T1000 (cell line): ENCODE measurements at regions not wholly inside any gene's neighbourhood (a gene's known extent, or its start where the extent isn't known, plus 50 kb on each side); places are given as distances from the start of the nearest gene placed in this dataset.
A peak's percentile ranks its signal among the peaks of the same experiment; 100 is the strongest.
"Not testable (repeated sequence)": the region's sequence is repeated elsewhere in the genome, so short reads cannot be mapped to it uniquely, and the experiment has no call there.

ENCODE experiments used
- DNase-seq: peaks from one replicate; lab custom pipeline; 2025; ENCODE audit warnings: mixed read lengths; lab: John Stamatoyannopoulos, UW

DNA sequence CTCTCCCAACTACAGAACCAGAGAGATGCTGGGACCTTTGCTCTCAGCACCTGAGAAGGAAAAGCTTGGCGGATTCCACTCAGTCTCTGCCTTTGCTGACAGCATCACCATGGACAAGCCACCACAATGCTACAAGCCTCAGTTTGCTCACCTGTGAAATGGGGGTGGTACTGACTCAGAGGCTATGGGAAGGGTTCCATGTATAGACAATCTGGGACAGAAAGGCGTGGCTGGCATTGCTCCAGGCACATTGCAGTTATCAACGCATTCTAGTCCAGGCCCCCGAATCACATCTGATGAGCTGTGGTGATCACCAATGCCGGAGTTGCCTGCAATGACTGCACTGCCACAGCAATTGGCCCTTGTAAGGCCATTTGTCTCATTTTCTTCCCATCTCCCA is 72.6 kb downstream of the ISX start:
- DNase-seq = no peak

GRCh38 chr22:35140879-35141745 is 75.2 kb downstream of the ISX start:
- DNase-seq = no peak

DNA sequence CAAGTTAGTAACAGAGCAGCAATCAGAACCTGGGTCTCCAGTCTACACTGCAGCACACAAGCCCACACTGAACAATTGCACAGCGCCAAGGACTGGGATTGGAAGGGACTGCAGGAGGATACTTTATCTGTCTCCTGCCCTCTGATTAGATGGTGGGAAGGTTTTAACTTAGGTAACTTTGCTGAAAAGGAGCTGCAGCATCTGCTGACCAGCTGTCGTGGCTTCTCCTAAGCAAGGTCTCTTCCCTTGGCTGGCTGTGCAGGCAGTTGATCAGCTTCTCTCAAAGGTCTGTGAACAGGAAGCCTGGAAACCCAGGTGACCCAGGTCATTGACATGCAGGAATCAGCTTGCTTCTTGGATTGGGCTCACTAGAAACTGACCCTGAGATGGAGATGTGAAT is 82.4 kb downstream of the ISX start:
- DNase-seq = no peak

DNA sequence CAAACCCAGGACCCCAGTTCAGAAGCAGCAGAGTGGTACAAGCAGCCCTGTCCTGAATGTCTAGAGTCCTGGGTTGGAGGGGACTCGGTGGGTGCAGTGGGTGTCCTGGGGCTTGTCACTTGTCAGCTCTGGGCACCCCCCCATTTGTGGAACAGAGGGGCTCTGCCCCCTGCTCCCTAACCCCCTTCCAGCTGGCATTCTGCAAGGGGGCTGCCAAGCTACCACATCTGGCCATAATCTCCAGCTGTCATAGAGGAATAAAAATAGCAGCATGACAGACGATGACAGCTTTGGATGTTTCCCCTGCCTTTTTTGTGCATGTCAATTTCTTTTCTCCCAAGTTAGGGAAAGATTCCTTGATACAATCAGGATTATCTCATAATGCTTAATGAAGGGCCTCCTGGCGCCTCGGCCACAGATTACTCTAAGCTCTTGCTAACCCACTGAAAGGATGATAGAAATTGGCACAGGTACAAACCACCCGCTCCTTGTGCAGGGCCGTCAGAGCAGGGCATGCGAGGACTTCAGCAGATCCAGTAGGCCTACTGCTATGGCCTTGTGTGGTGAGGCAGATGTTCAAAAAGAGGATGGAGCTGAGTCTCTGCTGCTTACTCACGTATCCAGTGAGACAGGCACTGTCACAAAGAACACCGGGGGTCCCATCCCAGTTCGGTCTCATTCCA is 83.0 kb downstream of the ISX start:
- no peak for DNase-seq

DNA sequence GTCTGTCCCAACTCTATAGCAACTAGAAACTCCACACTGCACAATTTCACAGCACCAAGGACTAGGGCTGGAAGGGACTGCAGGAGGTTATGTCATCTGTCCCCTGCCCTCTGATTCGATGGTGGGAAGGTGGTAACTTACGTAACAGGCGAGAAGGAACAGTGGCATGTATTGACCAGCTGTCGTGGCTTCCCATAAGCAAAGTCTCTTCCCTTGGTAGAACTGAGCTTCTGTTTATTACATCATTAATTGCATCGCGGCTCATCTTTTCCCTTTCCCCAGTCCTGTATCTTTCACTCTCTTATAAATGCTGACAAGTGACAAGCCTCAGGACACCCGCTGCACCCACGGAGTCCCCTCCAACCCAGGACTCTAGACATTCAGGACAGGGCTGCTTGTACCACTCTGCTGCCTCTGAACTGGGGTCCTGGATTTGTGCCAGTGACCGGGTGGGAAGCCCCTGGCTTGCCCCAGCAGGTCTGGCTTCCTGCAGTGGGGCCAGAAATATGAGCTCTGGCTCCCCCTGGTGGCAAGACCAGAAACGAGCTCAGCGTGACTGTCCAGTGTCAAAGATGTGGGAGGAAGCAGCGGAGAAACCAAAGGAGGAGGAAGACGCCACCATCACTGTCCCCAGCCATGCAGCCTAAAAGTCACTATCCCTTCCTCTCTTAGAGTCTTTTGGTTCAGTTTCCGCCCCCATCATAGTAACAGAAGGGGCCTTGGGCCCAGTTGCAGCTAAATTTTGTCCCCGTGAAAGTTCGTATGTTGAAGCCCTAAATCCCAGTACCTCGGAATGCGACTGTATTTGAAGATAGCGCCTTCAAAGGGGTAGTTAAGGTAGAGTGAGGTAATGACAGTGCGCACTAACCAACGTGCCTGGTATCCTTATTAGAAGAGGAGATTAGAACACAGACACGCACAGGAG is 84.5 kb downstream of the ISX start:
- DNase-seq = peak; percentile 10

- DNase-seq = no peak
These were observed 86.4 kb downstream of the ISX start for GRCh38 chr22:35152316-35152715.

- peak; percentile 9 for DNase-seq
These were observed 89.0 kb downstream of the ISX start for GRCh38 chr22:35154937-35155387.

DNA sequence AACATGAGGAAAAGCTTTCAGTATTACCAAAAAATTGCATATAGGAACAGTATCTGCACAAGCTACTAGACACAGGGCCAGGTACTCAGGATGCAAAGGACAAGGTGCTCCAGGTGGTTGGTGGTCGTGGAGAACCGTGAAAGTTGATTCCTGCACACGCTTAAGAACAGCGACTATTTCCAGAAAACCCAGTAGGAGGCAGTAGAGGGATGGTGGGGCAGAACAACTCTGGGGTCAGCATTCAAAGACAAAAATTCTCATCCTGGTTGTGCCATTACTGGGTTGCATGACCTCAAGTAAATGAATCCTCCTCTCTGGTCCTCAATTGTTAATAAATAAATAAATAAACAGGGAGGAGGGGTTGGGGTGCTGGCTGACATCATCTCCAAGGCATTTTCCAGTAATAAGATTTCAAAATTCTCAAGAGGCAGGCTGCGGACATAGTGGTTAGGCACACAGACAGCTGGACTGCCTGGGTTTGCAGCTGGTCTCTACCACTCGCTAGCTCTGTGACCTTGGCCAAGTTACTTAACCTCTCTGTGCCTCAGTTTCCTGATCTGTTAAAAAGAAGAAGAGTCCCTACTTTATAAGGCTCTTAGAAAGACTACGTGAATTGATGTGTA is 89.6 kb downstream of the ISX start:
- DNase-seq = no peak

DNA sequence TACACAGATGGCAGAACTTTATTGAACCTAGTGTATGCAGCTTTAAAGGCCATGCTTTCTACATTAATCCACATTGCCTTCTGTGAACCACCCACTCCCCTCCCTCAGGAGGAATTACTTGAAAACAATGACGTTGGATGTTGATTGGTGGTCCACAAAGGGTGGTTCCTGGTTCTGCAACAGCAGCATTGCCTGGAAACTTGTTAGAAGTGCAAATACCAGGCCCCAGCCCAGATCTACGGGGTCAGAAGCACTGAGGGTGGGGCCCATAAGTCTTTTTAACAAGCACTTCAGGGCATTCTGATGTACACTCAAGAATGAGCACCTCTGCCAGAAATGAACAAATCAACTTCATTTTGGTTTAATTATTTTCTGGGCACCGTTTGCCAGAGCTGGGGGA is 91.0 kb downstream of the ISX start:
- DNase-seq = no peak

- DNase-seq = no peak
These were observed 92.4 kb downstream of the ISX start for GRCh38 chr22:35158336-35158735.

GRCh38 chr22:35159343-35159742 is 93.4 kb downstream of the ISX start:
- DNase-seq = no peak

DNA sequence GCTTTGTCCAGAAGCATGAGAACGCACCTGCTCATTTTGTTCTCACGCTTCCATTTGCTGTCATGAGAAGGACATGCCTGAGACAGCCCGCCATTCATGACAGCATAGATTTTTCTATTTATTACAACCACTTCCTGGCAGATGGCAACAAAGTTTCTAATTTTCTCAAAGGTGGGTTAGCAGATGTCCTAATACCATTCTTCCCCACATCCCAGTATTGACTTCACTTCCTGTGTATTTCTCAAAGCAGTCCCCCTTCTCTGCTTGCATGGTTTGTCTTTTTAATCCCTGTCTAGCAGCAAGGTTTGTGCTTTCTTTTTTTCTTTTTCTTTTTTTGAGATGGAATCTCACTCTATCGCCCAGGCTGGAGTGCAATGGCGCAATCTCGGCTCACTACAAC is 94.3 kb downstream of the ISX start:
- no peak for DNase-seq

DNA sequence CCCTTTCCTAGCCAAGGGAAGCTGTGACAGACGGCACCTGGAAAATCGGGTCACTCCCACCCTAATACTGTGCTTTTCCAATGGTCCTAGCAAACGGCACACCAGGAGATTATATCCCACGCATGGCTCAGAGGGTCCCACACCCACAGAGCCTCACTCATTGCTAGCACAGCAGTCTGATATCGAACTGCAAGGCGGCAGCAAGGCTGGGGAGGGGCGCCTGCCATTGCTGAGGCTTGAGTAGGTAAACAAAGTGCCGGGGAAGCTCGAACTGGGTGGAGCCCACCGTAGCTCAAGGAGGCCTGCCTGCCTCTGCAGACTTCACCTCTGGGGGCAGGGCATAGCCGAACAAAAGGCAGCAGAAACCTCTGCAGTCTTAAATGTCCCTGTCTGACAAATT is 91.4 kb upstream of the HMGXB4 start:
- DNase-seq = not testable (repeated sequence)

- DNase-seq = no peak
These were observed 86.3 kb upstream of the HMGXB4 start for GRCh38 chr22:35170716-35171697.

DNA sequence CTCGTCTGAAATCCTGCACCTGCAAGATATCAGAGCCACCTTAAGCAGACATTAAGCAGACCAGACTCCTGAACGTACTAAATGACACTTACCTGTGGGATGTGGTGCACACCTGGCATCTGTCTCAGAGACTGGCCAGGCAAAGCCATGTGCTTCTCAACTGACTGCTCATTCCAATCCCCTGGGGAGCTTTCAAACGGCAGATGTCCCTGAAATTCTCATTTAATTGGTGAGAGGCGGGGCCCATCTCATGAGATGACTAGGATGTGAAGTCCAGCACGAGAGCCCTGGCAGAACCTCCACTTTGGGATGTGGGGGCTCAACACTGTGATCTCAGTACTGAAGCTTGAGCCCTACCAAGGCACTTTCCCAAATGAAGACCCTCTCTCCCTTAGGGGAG is 84.9 kb upstream of the HMGXB4 start:
- no peak for DNase-seq

GRCh38 chr22:35173655-35174054 is 83.6 kb upstream of the HMGXB4 start:
- DNase-seq = no peak

DNA sequence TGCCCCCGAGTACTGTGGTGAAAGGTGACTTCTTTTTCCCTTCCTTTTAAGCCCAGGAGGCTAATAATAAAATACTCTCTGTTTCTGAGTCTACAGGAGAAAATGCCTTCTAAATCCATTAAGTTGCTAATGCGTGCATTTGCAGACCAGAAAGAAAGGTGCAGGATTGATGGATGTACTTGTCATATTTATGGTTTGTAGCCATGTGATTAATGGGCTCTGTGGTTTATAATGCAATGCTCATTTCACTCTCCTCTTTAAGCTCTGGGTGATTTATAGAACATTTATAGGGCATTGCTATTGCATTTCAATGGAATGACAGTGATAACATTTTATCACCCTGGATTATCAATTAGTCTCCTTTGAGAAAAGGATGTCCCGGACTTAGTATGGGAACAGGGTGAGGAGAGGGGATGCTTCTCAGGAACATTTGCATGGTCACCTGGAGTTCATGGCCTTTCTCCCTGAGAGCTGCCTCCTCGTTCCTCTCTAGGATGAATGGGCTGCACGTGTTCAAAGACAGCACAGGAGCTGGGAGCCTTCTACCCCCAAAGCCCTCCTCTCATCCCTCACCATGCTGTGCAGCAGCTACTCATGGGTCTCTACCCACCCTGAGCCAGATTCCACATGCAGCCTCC is 82.8 kb upstream of the HMGXB4 start:
- no peak for DNase-seq

- no peak for DNase-seq
These were observed 81.9 kb upstream of the HMGXB4 start for GRCh38 chr22:35175392-35175791.

DNA sequence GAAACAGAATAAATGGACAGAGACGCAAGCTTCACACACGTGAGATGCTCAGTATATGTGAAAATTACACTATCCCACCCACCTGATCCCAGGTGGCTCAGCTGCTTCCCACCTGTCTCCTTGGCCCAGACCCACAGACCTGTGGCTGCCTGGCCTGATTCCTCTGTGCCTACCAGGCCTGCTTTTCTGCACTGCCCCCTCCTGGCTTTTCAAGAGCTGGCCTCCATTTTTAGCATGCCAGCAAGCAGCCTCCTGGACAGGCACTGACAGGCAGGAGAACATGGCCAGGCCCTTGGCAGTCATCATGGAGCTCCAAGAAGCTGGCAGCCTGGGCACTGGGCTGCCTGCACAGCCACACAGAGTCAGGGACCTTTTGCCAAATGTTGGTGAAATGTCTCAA is 79.5 kb upstream of the HMGXB4 start:
- DNase-seq = no peak

DNA sequence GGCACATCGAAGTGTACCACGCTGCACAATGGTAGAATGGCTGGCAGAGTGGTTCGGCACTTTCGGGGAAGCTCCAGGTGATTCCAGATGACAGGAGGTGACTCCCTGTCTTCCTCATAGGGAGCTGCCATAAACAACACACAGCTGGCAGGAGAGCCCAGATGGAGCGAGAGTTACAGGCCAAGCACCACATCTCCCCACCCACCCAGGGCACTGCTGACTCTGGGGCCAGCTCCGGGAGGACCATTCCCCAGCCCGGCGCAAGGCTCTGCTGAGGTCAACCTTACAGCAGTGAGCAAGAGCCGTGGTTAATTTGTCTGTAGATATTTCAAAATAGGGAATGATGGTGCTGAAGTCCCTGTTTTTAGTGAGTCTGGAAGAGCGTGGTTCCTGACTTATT is 78.8 kb upstream of the HMGXB4 start:
- DNase-seq = no peak
